Astrocyte (in vitro differentiated cells and primary cell): ENCODE measurements at regions not wholly inside any gene's neighbourhood (a gene's known extent, or its start where the extent isn't known, plus 50 kb on each side); places are given as distances from the start of the nearest gene placed in this dataset.
A peak's percentile ranks its signal among the peaks of the same experiment; 100 is the strongest.

Experiments
- DNase-seq: peaks from one replicate; pipeline ENCODE4 v3.0.0-alpha.2; 2010; ENCODE audit warnings: low read depth
- FAIRE-seq: peaks from 2 replicates; lab custom pipeline; 2011; peaks lifted over from hg19 to GRCh38; lab: Jason Lieb, UNC
- H2AFZ ChIP-seq: 2 replicates; pipeline ENCODE4 v1.6.0; 2012; ENCODE audit warnings: low read depth, low read length, inconsistent platforms
- H3K27ac ChIP-seq: 2 replicates; pipeline ENCODE4 v1.5.1; 2011; ENCODE audit warnings: low read depth, low read length, inconsistent platforms
- H3K27me3 ChIP-seq: 2 replicates; pipeline ENCODE4 v1.6.0; 2011; ENCODE audit warnings: low read length, inconsistent platforms; ENCODE audit not compliant: insufficient read depth
- H3K36me3 ChIP-seq: 2 replicates; pipeline ENCODE4 v1.5.1; 2011; ENCODE audit warnings: low read length, inconsistent platforms; ENCODE audit not compliant: insufficient read depth
- H3K4me1 ChIP-seq: 2 replicates; pipeline ENCODE4 v1.5.1; 2011; ENCODE audit warnings: low read length, inconsistent platforms; ENCODE audit not compliant: insufficient read depth
- H3K4me2 ChIP-seq: 2 replicates; pipeline ENCODE4 v1.6.0; 2012; ENCODE audit warnings: low read length, inconsistent platforms
- H3K4me3 ChIP-seq: 2 replicates; pipeline ENCODE4 v1.5.1; 2011; ENCODE audit warnings: low read depth, mild to moderate bottlenecking, low read length, inconsistent platforms; ENCODE audit not compliant: insufficient read depth
- H3K79me2 ChIP-seq: 2 replicates; pipeline ENCODE4 v1.6.0; 2012; ENCODE audit warnings: mild to moderate bottlenecking, low read length, inconsistent platforms; ENCODE audit not compliant: insufficient read depth
- H3K9ac ChIP-seq: 2 replicates; pipeline ENCODE4 v1.6.0; 2012; ENCODE audit warnings: mild to moderate bottlenecking, low read length, inconsistent platforms
- H3K9me3 ChIP-seq: 2 replicates; pipeline ENCODE4 v1.5.1; 2012; ENCODE audit warnings: low read depth, mild to moderate bottlenecking, low read length, inconsistent platforms; ENCODE audit not compliant: insufficient read depth
- H4K20me1 ChIP-seq: 2 replicates; pipeline ENCODE4 v1.6.0; 2012; ENCODE audit warnings: low read length, inconsistent platforms; ENCODE audit not compliant: insufficient read depth
- H3K27ac Mint-ChIP-seq: one replicate; pipeline ENCODE4 v1.8.0; 2021; ENCODE audit warnings: mild to moderate bottlenecking, mixed read lengths; ENCODE audit not compliant: unreplicated experiment
- H3K27me3 Mint-ChIP-seq: one replicate; pipeline ENCODE4 v1.8.0; 2021; ENCODE audit warnings: low read depth, mixed read lengths; ENCODE audit not compliant: unreplicated experiment
- H3K36me3 Mint-ChIP-seq: one replicate; pipeline ENCODE4 v1.8.0; 2021; ENCODE audit warnings: low read depth, mixed read lengths; ENCODE audit not compliant: unreplicated experiment
- H3K4me1 Mint-ChIP-seq: one replicate; pipeline ENCODE4 v1.8.0; 2021; ENCODE audit warnings: low read depth, mixed read lengths; ENCODE audit not compliant: unreplicated experiment
- H3K4me3 Mint-ChIP-seq: one replicate; pipeline ENCODE4 v1.8.0; 2021; ENCODE audit warnings: mild to moderate bottlenecking, moderate library complexity, mixed read lengths; ENCODE audit not compliant: unreplicated experiment
- H3K9me3 Mint-ChIP-seq: one replicate; pipeline ENCODE4 v1.8.0; 2021; ENCODE audit warnings: mild to moderate bottlenecking, mixed read lengths; ENCODE audit not compliant: unreplicated experiment
- EZH2 ChIP-seq: IDR thresholded peaks from 2 replicates; pipeline ENCODE4 v1.6.1; 2012; ENCODE audit warnings: mild to moderate bottlenecking, low read length, inconsistent platforms; ENCODE audit not compliant: insufficient read depth
- TF ChIP-seq, protein P1 (sequence below): IDR thresholded peaks from 2 replicates; pipeline ENCODE4 v1.5.1; 2011; ENCODE audit warnings: low read depth, mild to moderate bottlenecking, inconsistent platforms, low read length, moderate library complexity; ENCODE audit not compliant: insufficient read depth

DNA sequence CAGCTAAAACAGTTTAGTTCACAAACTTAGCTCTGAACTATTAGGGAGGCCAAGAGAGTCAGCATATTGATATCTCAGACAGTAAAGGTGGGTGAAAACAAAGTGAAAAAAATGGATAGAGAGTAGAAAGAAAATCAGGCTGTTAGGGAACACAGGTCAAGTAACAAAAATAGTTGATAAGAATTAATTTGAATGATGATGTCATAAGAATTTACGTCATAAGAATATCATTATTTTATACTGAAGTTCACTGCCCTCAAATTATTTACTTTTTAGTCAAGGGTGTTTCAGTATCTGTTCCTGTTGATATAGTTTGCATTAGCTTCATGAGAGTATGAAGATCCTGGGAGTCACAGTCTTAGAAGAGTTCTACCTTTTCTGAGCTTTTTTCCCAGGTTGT lies 1134.6 kb downstream of the SI start:
- peaks cover 3% of the 10 kb centered on the region for H3K9me3 Mint-ChIP-seq
- H3K4me3 Mint-ChIP-seq = no peak overlapping the region

DNA sequence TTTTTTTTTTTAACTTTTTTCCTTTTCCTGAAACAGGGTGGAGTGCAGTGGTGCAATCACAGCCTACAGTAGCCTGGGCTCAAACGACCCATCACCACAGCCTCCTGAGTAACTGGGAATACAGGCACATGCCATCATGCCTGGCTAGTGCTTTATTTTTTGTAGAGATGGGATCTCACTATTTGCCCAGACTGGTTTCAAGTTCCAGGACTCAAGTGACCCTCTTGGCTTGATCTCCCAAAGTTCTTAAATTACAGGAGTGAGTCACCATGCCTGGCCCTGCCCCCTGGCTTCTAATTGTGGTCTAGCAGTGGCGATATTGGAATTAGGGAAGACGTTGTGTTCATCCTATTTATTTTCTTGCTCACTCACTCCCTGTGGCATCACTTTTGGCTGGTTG lies 1138.4 kb downstream of the SI start:
- TF ChIP-seq EZH2 = no peak
- TF ChIP-seq, protein P1, sequence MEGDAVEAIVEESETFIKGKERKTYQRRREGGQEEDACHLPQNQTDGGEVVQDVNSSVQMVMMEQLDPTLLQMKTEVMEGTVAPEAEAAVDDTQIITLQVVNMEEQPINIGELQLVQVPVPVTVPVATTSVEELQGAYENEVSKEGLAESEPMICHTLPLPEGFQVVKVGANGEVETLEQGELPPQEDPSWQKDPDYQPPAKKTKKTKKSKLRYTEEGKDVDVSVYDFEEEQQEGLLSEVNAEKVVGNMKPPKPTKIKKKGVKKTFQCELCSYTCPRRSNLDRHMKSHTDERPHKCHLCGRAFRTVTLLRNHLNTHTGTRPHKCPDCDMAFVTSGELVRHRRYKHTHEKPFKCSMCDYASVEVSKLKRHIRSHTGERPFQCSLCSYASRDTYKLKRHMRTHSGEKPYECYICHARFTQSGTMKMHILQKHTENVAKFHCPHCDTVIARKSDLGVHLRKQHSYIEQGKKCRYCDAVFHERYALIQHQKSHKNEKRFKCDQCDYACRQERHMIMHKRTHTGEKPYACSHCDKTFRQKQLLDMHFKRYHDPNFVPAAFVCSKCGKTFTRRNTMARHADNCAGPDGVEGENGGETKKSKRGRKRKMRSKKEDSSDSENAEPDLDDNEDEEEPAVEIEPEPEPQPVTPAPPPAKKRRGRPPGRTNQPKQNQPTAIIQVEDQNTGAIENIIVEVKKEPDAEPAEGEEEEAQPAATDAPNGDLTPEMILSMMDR = no peak
- Histone ChIP-seq H3K4me1 (no peaks in the 10 kb centered on the region), H4K20me1 (no peaks in the 10 kb centered on the region), H3K27ac (no peak overlapping the region), H3K9ac (no peak overlapping the region), H3K79me2 (no peaks in the 10 kb centered on the region), H3K9me3 (no peaks in the 10 kb centered on the region), H3K4me2 (no peak overlapping the region), H3K36me3 (no peaks in the 10 kb centered on the region), H2AFZ (no peak overlapping the region), H3K4me3 (no peak overlapping the region), H3K27me3 (no peaks in the 10 kb centered on the region)
- Mint-ChIP-seq H3K27ac (no peak overlapping the region), H3K4me3 (no peak overlapping the region), H3K4me1 (peaks cover 4% of the 10 kb centered on the region), H3K9me3 (peaks cover 3% of the 10 kb centered on the region), H3K27me3 (no peaks in the 10 kb centered on the region), H3K36me3 (no peaks in the 10 kb centered on the region)
- FAIRE-seq = no peak
- peak; percentile 8 for DNase-seq

More for the DNA sequence above, 1134.6 kb downstream of the SI start:
- Histone ChIP-seq H3K27me3 (no peaks in the 10 kb centered on the region), H3K9ac (no peak overlapping the region), H3K4me3 (no peak overlapping the region), H2AFZ (no peak overlapping the region), H3K27ac (no peak overlapping the region), H3K36me3 (no peaks in the 10 kb centered on the region), H3K79me2 (no peaks in the 10 kb centered on the region), H3K4me2 (no peak overlapping the region), H4K20me1 (no peaks in the 10 kb centered on the region), H3K4me1 (no peaks in the 10 kb centered on the region), H3K9me3 (no peaks in the 10 kb centered on the region)
- Mint-ChIP-seq H3K27me3 (no peaks in the 10 kb centered on the region), H3K27ac (no peak overlapping the region), H3K36me3 (no peaks in the 10 kb centered on the region), H3K4me1 (peaks cover 4% of the 10 kb centered on the region)
- no peak for TF ChIP-seq EZH2
- TF ChIP-seq, protein P1 = no peak
- FAIRE-seq (no peak), DNase-seq (no peak)

DNA sequence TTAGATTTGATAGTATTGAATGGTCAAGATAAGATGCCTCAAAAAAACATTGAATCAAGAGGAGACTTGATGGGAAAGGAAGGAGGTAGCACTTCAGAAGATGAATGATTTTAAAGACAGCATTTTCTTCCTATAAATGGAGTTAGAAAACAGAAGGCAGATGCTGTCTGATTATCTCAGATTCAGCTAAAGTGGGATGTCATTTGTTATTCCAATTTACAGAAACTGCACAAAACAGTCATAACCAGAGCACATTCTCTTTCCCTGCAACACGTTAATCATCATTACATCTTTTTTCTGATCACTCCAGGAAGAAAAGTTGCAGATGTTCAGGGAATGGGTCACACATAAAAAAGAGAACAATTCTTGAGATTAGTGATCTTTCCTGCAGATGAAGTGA lies 1141.8 kb downstream of the SI start:
- no peak overlapping the region for H3K9ac ChIP-seq
- H4K20me1 ChIP-seq = no peaks in the 10 kb centered on the region
- FAIRE-seq (no peak), DNase-seq (no peak)
- H3K4me3 Mint-ChIP-seq = no peak overlapping the region
- no peaks in the 10 kb centered on the region for H3K36me3 Mint-ChIP-seq
- no peaks in the 10 kb centered on the region for H3K27me3 ChIP-seq
- H3K36me3 ChIP-seq = no peaks in the 10 kb centered on the region
- H3K9me3 ChIP-seq = no peaks in the 10 kb centered on the region
- no peak for TF ChIP-seq EZH2
- TF ChIP-seq, protein P1 = no peak
- H3K27ac ChIP-seq = no peak overlapping the region
- no peaks in the 10 kb centered on the region for H3K4me1 ChIP-seq
- peaks cover 3% of the 10 kb centered on the region for H3K9me3 Mint-ChIP-seq
- H3K27me3 Mint-ChIP-seq = no peaks in the 10 kb centered on the region
- H2AFZ ChIP-seq = no peak overlapping the region
- H3K4me2 ChIP-seq = no peak overlapping the region
- H3K4me1 Mint-ChIP-seq = peaks cover 4% of the 10 kb centered on the region
- H3K4me3 ChIP-seq = no peak overlapping the region
- H3K79me2 ChIP-seq = no peaks in the 10 kb centered on the region
- no peak overlapping the region for H3K27ac Mint-ChIP-seq
